Caco-2 (cell line): ENCODE measurements at regions not wholly inside any gene's neighbourhood (a gene's known extent, or its start where the extent isn't known, plus 50 kb on each side); places are given as distances from the start of the nearest gene placed in this dataset.

Source experiments
- BruUV-seq: library from RNA; stranded (reverse); fragments of 400-500 nt; replicated peaks from 2 replicates; lab custom pipeline; 2021; lab: Mats Ljungman, UMichigan
- CTCF ChIA-PET: fragments of 300-600 bp; sonication (Branson Sonifier 250); formaldehyde crosslinking; loops from one replicate; lab custom pipeline; 2022; ENCODE audit warnings: antibody characterized with exemption; lab: Charles Lee
- POLR2A ChIA-PET: fragments of 300-600 bp; sonication (Branson Sonifier 250); formaldehyde crosslinking; loops from one replicate; lab custom pipeline; 2022; ENCODE audit warnings: antibody characterized with exemption; lab: Charles Lee
- DNase-seq, 2 experiments: peaks; one replicate each; pipeline versions ENCODE4 v3.0.0 to v3.0.0-alpha.2; 2020 to 2022
- H3K27me3 ChIP-seq: replicated peaks from 2 replicates; pipeline ENCODE4 v1.6.0; 2011; ENCODE audit warnings: low read length; ENCODE audit not compliant: control insufficient read depth, insufficient read depth
- H3K36me3 ChIP-seq: 2 replicates; pipeline ENCODE4 v1.5.1; 2011; ENCODE audit warnings: low read length; ENCODE audit not compliant: control insufficient read depth, insufficient read depth
- H3K4me1 ChIP-seq: fragments of 250-450 bp; sonication (Bioruptor Pico); 2 replicates; pipeline ENCODE4 v1.5.1; 2020; ENCODE audit warnings: mild to moderate bottlenecking
- H3K4me3 ChIP-seq: 2 replicates; pipeline ENCODE4 v1.5.1; 2011; ENCODE audit warnings: low read depth, mild to moderate bottlenecking, control low read depth, low read length
- H3K9me3 ChIP-seq: fragments of 250-450 bp; sonication (Bioruptor Pico); 2 replicates; pipeline ENCODE4 v1.5.1; 2020; ENCODE audit warnings: mild to moderate bottlenecking, moderate library complexity
- H3K27ac Mint-ChIP-seq: one replicate; pipeline ENCODE4 v1.8.0; 2022; ENCODE audit warnings: mixed read lengths; ENCODE audit not compliant: unreplicated experiment
- H3K27me3 Mint-ChIP-seq: one replicate; pipeline ENCODE4 v1.8.0; 2022; ENCODE audit warnings: mixed read lengths; ENCODE audit not compliant: insufficient read depth, unreplicated experiment
- H3K36me3 Mint-ChIP-seq: one replicate; pipeline ENCODE4 v1.8.0; 2022; ENCODE audit warnings: mild to moderate bottlenecking, mixed read lengths; ENCODE audit not compliant: insufficient read depth, unreplicated experiment
- H3K4me1 Mint-ChIP-seq: one replicate; pipeline ENCODE4 v1.8.0; 2022; ENCODE audit warnings: low read depth, mixed read lengths; ENCODE audit not compliant: unreplicated experiment
- H3K4me3 Mint-ChIP-seq: one replicate; pipeline ENCODE4 v1.8.0; 2022; ENCODE audit warnings: mild to moderate bottlenecking, moderate library complexity, mixed read lengths; ENCODE audit not compliant: unreplicated experiment
- H3K9me3 Mint-ChIP-seq: one replicate; pipeline ENCODE4 v1.8.0; 2022; ENCODE audit warnings: mixed read lengths; ENCODE audit not compliant: unreplicated experiment
- intact Hi-C: fragments of 100-400 bp; cut with micrococcal nuclease; formaldehyde crosslinking; loops from one replicate; pipeline ENCODE4 v1.10.0; 2022; ENCODE audit not compliant: unreplicated experiment
- TF ChIP-seq, protein P1 (sequence below), 2 experiments: fragments of 200-600 bp in 1 of 2; IDR thresholded peaks; 1 replicate in 1 of 2; 2 replicates in 1 of 2; pipeline versions ENCODE4 v1.5.1 to v1.8.0; 2011 to 2022; ENCODE audit warnings: antibody characterized with exemption in 1 of 2, control low read depth in 1 of 2, inconsistent platforms in 1 of 2, low read depth in 1 of 2, low read length in 1 of 2, mild to moderate bottlenecking in 1 of 2, moderate library complexity in 1 of 2; ENCODE audit not compliant: insufficient read depth in 1 of 2, severe bottlenecking in 1 of 2, unreplicated experiment in 1 of 2

DNA sequence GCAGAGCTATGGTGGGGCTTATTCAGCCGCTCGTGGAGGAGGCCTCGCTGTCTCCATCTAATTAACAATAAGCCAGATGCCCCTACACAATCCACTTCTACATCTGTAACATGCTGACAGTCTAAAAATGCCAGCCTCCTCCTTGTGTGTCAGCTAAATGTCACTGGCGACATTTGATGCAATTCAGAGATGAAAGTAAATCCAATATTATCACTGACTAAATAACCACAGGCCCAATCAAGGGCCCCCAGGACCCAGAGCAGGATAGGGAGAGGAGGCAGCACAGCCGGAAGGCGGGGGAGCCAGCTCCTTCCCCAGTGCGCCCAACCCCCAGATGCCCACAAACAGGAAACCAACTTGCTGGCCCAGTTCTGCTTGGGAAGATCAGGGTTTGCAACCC, 76.6 kb downstream of the DMRTA2 start:
- H3K9me3 Mint-ChIP-seq, result no peaks in the 10 kb centered on the region
- H3K36me3 Mint-ChIP-seq, result no peaks in the 10 kb centered on the region
- BruUV-seq, result no TSS peak
- TF ChIP-seq, protein P1, sequence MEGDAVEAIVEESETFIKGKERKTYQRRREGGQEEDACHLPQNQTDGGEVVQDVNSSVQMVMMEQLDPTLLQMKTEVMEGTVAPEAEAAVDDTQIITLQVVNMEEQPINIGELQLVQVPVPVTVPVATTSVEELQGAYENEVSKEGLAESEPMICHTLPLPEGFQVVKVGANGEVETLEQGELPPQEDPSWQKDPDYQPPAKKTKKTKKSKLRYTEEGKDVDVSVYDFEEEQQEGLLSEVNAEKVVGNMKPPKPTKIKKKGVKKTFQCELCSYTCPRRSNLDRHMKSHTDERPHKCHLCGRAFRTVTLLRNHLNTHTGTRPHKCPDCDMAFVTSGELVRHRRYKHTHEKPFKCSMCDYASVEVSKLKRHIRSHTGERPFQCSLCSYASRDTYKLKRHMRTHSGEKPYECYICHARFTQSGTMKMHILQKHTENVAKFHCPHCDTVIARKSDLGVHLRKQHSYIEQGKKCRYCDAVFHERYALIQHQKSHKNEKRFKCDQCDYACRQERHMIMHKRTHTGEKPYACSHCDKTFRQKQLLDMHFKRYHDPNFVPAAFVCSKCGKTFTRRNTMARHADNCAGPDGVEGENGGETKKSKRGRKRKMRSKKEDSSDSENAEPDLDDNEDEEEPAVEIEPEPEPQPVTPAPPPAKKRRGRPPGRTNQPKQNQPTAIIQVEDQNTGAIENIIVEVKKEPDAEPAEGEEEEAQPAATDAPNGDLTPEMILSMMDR (IDR thresholded peaks at IDR 0.05; ENCODE audit: insufficient read depth in 1 of 2, low read depth in 1 of 2, low read length in 1 of 2, severe bottlenecking in 1 of 2, unreplicated experiment in 1 of 2), result no peak
- H3K27ac Mint-ChIP-seq, result no peak overlapping the region
- intact Hi-C loops, result no loop called here
- H3K9me3 ChIP-seq, result no peaks in the 10 kb centered on the region
- no peaks in the 10 kb centered on the region for H3K4me1 ChIP-seq
- no peaks in the 10 kb centered on the region for H3K36me3 ChIP-seq
- H3K4me3 Mint-ChIP-seq, result no peak overlapping the region
- ChIA-PET CTCF (no interaction called here), POLR2A (no interaction called here)
- peaks cover 19% of the 10 kb centered on the region for H3K27me3 Mint-ChIP-seq
- no peaks in the 10 kb centered on the region for H3K27me3 ChIP-seq
- no peaks in the 10 kb centered on the region for H3K4me1 Mint-ChIP-seq
- no peak overlapping the region for H3K4me3 ChIP-seq
- no peak for DNase-seq

DNA sequence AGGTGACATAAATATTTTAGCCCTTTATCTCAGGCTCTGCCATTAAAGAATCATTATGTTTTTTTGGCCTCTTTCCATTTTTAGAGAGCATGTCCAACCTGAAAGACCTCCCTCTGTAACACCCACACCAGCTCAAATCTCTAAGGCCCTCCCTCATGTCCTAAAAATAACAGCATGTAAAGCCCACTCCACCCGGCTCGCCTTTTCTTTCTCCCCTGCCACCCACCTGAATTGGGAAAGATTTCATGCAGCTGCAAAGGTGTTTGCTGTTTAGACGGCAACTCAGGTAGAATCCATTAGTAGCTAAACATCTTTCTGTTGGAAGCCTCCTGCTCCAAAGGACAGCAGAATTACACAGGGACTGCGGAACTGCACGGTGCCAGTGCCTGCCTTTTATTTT, 79.9 kb downstream of the DMRTA2 start:
- intact Hi-C loops, result no loop called here
- TF ChIP-seq, protein P1 (IDR thresholded peaks at IDR 0.05; ENCODE audit: insufficient read depth in 1 of 2, low read depth in 1 of 2, low read length in 1 of 2, severe bottlenecking in 1 of 2, unreplicated experiment in 1 of 2), result no peak
- Histone ChIP-seq H3K27me3 (no peaks in the 10 kb centered on the region), H3K4me3 (no peak overlapping the region), H3K36me3 (no peaks in the 10 kb centered on the region), H3K9me3 (no peaks in the 10 kb centered on the region), H3K4me1 (no peaks in the 10 kb centered on the region)
- ChIA-PET CTCF (no interaction called here), POLR2A (no interaction called here)
- H3K4me1 Mint-ChIP-seq, result no peaks in the 10 kb centered on the region
- H3K27ac Mint-ChIP-seq, result no peak overlapping the region
- no peak overlapping the region for H3K4me3 Mint-ChIP-seq
- peaks cover 21% of the 10 kb centered on the region for H3K27me3 Mint-ChIP-seq
- no peaks in the 10 kb centered on the region for H3K9me3 Mint-ChIP-seq
- no peak for DNase-seq
- no TSS peak for BruUV-seq
- no peaks in the 10 kb centered on the region for H3K36me3 Mint-ChIP-seq

DNA sequence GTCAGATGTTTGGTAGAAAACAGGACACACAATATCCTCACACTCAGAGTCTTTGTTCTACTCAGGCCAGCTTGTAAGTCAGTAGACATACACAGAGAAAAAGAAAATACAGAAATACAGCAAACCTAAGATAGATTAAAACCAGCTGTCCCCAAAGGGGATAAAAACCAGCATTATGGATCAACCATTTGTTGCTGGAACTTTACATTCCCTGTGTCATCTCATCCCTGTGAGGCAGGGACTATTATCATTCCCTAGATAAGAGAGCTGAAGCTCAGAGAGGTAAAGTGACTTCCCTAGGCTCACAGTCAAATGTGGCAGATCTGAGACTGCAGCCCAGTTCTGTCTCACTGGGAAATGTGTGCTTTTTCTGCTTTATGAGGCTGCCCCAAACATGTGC, 80.7 kb downstream of the DMRTA2 start:
- ChIA-PET POLR2A (no interaction called here), CTCF (no interaction called here)
- no peak for DNase-seq
- H3K27me3 Mint-ChIP-seq, result peaks cover 23% of the 10 kb centered on the region
- H3K4me1 ChIP-seq, result no peaks in the 10 kb centered on the region
- no peak overlapping the region for H3K27ac Mint-ChIP-seq
- intact Hi-C loops, result no loop called here
- TF ChIP-seq, protein P1 (IDR thresholded peaks at IDR 0.05; ENCODE audit: insufficient read depth in 1 of 2, low read depth in 1 of 2, low read length in 1 of 2, severe bottlenecking in 1 of 2, unreplicated experiment in 1 of 2), result no peak
- no peaks in the 10 kb centered on the region for H3K4me1 Mint-ChIP-seq
- H3K36me3 Mint-ChIP-seq, result no peaks in the 10 kb centered on the region
- no TSS peak for BruUV-seq
- no peak overlapping the region for H3K4me3 Mint-ChIP-seq
- no peaks in the 10 kb centered on the region for H3K9me3 Mint-ChIP-seq
- no peaks in the 10 kb centered on the region for H3K27me3 ChIP-seq
- H3K4me3 ChIP-seq, result no peak overlapping the region
- H3K36me3 ChIP-seq, result no peaks in the 10 kb centered on the region
- no peaks in the 10 kb centered on the region for H3K9me3 ChIP-seq
